Muscle of arm (tissue), 1 donor: ENCODE measurements at regions not wholly inside any gene's neighbourhood (a gene's known extent, or its start where the extent isn't known, plus 50 kb on each side); places are given as distances from the start of the nearest gene placed in this dataset.
A peak's percentile ranks its signal among the peaks of the same experiment; 100 is the strongest.
"Not testable (repeated sequence)": the region's sequence is repeated elsewhere in the genome, so short reads cannot be mapped to it uniquely, and the experiment has no call there.

Experiments
- DNase-seq: peaks from one replicate; pipeline ENCODE4 v3.0.0-alpha.2; 2013

DNA sequence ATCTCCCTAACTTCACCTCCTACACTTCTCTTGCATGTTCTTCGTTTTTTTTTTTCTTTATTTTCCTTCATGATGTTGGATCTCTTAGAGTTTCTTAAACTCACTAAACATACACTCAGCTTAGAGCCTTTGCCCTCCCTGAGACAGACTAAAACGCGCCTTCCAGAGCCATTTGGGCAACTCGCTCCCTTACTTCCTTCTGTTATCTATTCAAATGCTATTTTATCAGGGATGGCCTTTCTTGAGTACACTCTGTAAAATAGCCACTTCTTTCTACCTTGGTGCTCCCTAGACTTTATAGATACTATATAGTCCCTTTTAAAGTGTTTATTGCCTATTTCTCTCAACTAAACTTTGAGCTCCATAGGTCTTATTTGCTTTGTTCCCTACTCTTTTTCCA lies 598.2 kb upstream of the NECTIN3 start:
- DNase-seq: no peak

DNA sequence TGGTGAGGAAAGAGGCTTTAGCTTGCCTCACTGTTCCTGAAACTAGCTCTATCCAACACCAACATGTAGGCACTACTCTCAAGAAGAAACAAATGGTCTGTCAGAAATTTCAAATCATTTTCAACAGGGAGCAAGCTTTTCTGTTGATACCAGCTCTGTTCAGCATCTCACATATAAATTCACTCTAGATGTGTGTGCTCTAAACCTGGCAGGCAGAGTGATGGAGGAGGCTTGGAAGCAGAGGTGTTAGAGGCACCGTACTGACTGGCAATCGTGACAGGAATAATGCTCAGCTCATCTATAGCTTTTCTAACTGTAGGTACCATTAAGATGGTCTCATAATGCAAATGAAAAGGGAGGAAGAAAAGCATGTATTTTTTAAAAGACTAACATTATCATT lies 597.2 kb upstream of the NECTIN3 start:
- no peak for DNase-seq

DNA sequence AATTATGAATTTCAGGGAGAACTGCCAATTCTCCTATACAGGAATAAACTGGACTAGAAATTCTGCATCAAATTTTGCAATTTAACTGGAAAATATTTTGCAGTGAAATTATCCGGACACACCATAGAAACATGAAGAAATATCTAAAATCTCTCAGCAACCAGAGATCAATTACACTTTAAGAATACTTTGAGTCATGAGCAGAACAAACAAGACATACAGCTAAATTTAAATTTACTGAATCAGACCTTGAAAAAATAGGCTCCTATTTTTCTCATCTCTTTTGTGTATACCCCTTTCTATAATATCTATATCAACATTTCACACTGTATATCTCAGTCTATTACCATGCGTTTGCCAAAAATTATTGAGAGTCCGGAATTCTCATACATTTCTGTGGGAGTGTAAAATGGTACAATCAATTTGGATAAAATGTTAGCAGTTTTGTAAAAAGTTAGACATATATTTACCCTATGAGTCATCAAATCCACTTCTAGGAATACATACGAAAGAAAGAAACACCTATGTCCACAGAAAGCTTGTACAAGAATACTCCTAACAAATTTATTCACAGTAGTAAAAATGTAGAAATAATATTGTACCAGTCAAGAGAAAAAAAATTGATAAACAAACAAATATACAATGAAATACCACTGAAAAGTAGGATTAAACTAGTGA lies 593.1 kb upstream of the NECTIN3 start:
- DNase-seq: no peak

DNA sequence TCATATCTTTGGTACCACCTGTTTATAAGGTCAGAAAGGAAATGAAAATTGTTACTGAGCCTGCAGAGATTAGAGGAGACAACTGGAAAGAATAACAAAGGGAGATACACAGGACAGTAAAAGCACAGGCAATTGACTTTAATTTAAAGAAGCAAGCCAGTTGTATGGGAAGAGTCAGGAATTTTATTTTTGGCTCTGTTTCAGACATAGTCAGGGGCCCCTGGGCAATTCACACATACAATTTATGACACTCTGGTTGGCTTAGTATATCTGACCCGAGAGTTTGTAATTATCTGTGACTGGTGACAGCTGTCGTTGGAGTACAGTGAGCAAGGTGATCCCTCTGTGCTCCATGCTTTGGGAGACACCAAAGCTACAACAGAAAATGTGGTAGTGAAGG lies 591.9 kb upstream of the NECTIN3 start:
- DNase-seq: no peak

DNA sequence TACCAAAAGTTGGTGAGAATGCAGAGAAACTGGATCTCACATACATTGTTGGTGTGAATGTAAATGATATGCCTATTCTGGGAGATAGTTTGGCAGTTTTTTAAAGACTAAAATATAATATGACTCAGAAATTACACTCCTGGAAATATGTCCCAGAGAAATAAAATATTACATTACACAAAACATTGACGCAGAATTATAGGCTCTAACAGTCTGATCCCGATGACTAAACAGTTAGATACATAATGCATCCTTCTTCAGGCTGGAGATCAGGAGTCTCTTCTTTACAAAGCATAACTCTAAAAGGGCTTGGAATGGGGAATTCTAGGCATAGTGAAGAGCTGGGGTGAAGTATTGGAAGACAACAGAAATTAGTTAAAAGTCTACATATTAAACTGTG lies 586.2 kb upstream of the NECTIN3 start:
- DNase-seq: no peak

DNA sequence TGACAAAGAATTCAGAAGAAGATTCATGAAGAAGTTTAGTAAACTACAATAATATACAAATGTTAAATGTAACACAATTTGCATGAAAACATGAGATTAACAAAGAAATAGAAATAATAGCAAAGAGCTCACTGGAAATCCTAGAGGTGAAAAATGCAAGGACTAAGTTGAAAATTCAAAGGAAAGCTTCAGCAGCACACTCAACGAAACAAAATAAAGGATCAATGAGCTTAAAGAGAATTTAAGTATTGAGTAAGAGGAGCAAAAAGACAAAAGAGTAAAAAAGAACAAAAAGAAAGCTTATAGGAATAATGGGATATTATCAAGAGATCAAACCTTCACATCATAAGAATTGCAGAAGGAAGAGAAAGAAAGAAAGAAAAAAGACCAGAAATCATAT lies 583.8 kb upstream of the NECTIN3 start:
- no peak for DNase-seq

DNA sequence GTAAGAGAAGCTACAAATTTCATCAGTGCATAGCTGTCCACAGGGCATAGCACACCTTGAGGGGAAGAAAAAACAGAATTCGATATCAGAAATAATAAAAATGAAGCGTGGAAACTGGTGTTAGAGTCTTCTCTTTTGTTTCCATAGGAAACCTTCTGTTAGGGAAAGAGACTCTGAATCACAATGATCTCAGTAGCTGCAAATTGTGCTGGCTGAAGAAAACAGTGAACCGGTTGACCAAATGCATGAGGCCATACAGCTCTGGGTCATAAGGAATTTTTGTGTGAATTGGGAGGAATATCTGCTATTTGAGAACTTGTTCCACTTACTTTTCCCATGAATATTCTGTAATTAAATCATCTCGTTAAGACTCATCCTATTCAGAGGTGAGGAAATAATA lies 580.2 kb upstream of the NECTIN3 start:
- no peak for DNase-seq

DNA sequence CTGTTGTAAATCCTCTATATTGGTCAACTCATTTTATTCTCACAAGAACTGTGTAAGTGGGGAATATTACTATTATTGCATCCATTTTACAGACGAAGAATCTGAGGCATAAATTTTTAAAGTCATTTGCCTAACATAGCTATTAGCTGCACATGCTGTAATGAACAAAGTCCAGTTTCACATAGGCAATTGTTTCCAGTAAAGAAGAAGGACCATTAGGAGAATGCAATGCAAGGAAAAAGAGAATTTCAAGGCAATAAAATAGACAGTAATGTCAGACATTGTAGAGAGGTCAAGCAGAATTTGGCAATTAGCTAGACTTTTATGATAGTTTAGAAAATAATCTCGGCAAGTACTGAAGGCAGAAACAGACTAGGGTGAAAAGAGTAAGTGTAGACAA lies 578.7 kb upstream of the NECTIN3 start:
- no peak for DNase-seq

DNA sequence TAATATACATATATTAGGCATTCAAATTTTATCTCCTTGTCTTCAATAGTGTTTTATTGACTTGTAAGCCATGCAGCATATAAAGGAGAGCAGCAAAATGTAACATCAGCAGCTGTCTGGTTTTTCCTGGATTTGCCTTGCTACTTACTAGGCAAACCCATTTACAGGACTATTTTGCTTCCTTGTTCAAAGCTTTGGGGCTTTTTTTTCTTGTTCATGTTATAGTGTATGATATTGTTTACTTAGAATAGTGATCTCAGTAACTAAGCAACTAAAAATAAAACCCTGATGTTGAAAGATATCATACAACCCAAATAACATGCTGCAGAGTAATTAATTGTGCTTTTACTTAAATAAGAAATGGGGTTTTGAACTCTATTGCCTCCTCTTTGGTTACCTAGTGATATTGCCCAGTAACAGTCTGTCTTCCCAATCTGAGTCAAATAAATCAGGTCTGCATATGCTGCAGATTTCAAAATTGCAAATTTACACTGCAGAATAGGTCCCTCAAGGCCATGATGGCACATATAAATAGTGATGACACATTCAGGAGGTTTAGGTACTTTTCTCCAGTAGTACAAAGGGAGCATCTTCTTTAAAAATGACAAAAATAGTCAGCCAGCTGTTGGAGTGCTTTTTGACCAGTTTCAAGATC lies 578.1 kb upstream of the NECTIN3 start:
- no peak for DNase-seq

DNA sequence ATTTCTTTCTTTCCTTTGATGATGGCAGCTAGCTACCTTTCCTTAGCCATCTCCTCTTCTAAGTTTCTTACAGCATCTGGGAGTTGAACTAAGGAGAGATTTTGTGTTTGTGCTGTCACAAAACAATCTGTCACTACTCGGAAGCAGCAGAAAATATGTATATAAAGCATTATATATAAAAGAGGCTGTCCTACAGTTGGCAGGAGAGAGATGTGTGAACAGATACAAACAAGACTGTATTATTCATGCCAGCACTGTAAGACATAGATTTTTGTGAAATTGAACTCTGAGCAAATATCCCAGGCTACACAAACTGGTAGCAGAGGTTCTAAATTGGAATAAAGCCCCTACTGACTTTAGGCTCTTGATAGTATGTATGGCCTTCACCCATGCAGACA lies 577.5 kb upstream of the NECTIN3 start:
- DNase-seq: no peak

DNA sequence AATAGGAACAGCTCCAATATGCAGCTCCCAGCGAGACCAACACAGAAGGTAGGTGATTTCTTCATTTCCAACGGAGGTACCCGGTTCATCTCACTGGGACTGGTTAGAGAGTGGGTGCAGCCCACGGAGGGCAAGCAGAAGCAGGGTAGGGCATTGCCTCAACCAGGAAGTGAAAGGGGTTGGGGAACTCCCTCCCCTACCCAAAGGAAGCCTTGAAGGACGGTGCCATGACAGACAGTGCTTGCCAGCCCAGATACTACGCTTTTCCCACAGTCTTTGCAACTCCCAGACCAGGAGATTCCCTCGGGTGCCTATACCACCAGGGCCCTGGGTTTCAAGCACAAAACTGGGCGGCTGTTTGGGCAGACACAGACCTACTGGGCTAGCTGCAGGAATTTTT lies 576.9 kb upstream of the NECTIN3 start:
- DNase-seq: no peak

DNA sequence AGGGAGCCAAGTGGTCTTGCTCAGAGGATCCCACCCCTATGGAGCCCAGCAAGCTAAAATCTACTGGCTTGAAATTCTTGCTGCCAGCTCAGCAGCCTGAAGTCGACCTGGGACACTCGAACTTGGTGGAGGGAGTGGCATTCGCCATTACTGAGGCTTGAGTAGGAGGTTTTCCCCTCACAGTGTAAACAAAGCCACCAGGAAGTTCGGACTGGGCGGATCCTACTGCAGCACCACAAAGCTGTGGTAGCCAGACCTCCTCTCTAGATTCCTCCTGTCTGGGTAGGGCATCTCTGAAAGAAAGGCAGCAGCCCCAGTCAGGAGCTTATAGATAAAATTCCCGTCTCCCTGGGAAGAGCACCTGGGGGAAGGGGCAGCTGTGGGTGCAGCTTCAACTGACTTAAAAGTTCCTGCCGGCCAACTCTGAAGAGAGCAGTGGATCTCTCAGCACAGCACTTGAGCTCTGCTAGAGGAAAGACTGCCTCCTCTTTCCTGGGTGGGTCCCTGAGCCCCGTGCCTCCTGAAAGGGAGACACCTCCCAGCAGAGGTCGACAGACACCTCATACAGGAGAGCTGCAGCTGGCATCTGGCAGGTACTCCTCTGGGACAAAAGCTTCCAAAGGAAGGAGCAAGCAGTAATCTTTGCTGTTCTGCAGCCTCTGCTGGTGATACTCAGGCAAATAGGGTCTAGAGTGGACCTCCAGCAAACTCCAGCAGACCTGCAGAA lies 576.3 kb upstream of the NECTIN3 start:
- no peak for DNase-seq

DNA sequence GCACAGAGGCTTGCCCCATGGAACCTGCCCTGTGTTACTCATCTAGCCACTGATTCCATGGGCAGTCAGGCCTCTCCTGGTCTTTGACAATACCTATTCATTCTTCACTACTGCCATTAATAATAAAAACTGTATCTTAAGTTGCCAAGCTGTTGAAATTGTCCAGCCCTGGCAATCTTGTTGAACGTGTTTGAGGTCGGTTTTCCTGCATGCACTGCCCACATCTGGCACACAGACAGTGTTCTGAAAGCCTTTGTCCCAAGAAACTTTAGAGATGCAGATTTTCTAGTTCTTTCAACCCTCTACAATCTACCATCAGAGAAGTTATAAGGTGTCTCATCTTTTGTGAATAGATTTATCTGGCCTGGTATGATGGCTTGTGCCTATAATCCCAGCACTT lies 567.2 kb upstream of the NECTIN3 start:
- no peak for DNase-seq

DNA sequence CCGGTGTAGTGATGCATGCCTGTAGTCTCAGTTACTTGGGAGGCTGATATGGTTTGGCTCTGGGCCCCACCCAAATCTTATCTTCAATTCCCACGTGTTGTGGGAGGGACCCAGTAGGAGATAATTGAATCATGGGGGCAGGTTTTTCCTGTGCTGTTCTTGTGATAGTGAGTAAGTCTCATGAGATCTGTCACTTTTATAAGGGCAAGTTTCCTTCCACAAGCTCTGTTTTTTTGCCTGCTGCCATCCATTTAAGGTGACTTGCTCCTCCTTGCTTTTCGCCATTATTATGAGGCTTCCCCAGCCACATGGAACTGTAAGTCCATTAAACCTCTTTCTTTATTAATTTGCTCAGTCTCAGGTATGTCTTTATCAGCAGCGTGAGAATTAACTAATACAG lies 566.7 kb upstream of the NECTIN3 start:
- no peak for DNase-seq

DNA sequence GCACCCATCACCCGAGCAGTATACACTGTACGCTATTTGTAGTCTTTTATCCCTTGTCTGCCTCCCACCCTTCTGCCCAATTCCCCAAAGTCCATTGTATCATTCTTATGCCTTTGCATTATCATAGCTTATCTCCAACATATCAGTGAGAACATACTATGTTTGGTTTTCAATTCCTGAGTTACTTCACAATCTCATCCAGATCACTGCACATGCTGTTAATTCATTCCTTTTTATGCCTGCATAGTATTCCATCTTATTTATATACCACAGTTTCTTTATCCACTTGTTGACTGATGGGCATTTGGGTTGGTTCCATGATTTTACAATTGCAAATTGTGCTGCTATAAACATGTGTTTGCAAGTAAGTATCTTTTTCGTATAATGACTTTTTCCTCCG lies 564.7 kb upstream of the NECTIN3 start:
- no peak for DNase-seq

DNA sequence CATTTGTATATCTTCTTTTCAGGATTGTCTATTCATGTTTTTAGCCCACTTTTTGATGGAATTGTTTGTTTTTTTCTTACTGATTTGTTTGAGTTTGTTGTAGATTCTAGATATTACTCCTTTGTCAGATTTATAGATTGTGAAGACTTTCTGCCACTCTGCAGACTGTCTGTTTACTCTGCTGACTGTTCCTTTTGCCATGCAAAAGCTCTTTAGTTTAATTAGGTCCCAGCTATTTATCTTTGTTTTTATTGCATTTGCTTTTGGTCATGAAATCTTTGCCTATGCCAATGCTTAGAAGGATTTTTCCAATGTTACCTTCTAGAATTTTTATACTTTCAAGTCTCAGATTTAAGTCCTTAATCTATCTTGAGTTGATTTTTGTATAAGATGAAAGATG lies 564.0 kb upstream of the NECTIN3 start:
- not testable (repeated sequence) for DNase-seq

DNA sequence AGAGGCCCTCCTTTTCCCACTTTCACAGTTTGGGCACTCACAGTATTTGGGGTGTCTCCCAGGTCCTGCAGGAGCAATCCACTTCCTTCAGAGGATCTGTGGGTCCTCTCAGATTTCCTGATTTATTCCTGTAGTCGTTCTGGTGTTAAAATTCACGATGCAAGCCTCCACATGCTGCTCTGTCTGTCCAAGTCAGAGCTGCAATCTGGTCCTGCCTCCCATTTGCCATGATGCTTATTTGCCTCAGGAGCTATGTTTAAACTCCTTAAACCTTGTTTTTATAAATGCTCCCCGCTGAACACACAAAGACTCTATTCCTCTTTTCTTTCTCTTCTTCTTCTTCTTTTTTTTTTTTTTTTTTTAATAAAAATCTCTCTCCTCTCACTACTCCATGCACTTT lies 558.7 kb upstream of the NECTIN3 start:
- DNase-seq: no peak

DNA sequence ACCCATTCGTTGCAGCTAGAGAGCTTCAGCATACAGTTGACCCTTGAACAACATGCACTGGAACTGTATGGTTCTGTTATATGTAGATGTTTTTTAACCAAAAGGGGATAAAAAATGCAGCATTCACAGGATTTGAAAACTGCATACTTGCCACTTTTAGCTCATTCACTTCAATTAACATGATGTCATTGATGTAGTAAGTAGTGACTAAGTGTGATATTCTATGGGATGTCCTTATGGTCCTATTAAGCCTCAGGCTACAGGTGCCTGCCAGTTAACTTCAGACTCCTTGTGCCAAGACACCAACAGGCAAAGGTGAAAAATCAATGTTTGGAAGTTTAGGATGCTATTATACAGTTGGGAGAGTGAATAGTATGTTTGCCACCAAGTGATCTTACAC lies 553.6 kb upstream of the NECTIN3 start:
- no peak for DNase-seq

DNA sequence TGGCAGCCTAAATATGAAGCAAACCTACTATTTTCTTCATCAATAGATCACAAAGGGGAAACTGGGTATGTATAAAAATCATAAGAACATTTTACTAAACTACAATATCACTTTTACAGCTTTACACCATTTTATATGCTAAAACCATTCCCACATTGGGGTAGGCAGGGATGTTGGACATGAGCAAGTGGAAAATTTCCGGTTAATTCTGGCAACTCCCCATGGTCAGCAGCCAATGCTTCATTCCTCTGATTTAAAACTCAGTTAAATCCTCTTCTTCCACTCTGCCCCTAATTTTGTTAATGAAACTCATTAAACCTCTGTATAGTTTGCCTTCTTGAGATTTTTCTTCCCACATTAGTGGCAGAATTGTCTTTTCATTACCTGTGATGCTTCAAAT lies 552.5 kb upstream of the NECTIN3 start:
- peak; percentile 27 for DNase-seq

DNA sequence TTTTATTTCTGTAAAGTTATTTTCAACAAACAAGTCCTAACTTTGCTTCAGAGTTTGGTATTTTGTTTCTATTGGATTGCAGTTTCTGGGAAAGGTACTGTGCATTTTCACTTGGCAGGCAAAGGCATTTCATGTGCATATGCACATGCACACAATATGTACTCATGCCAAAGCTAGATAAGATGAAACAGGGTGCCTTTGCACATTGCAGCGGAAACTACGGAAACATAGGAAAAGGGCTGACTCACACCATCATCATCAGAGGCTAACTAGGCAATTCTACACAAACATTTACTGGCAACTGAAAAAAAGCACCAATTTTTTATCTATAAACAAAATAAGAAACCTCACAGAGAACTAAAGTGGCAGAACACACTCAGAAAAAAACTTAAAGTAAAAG lies 550.6 kb upstream of the NECTIN3 start:
- DNase-seq: no peak

DNA sequence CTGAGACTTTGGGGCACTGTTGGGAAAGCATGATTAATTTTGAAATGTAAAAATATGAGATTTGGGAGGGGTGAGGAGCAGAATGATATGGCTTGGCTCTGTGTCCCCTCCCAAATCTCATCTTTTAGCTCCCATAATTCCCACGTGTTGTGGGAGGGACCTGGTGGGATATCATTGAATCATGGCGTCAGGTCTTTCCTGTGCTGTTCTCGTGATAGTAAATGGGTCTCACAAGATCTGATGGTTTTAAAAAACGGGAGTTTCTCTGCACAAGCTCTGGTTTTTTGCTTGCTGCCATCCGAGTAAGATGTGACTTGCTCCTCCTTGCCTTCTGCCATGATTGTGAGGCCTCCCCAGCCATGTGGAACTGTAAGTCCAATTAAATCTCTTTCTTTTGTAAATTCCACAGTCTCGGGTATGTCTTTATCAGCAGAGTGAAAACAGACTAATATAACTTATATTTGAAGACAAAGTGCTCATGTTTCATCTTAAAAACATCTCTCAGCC lies 546.0 kb upstream of the NECTIN3 start:
- not testable (repeated sequence) for DNase-seq

DNA sequence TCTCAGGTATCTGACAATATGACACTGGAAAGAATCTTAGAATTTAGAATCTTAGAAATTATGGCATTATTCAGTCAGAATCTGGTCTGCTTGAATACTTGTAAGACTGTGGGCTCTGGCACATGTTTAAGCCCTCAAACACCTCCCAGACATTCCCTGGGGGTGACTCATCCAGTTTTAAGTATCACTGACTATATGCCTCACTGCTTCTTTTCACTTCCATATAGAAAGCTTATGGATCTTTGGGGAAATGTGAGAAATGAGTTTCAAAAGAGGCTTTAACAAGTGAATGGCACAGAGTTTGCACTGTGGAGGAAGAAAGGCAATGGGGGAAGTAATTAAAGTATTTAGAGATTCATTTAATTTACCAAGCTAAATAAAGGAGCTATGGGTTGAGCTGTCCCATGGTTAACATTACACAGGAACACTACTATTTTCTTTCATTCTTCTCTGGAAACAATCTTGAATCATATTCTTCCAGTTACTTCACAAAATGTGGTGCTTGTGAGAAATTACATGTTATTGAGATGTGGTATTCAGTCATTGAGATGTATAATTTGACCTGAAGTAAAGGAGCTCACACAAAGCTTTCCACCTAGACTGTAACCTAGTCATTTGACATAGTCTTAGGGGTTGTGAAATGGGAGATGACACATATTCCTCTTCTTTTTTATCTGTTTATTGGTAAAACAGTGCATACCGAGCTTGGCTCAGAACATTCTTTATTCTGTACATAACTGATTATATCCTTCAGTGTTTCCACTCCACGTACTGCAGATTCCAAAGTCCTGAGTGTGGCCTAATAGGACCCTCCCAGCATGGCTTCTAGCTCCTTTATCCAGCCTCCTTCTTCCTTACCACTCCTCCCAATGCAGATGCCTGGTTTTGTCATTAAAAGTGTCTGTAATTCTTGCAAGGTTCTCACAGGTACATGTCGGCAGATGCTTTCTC lies 544.6 kb upstream of the NECTIN3 start:
- DNase-seq: no peak
